Stimulated activated CD8-positive, alpha-beta memory T cell treated with anti-CD3 and anti-CD28 coated beads, Interleukin-12 subunit alpha, Interleukin-12 subunit beta, amount 100 ng/mL, for 24 hours (primary cell): ENCODE measurements at regions not wholly inside any gene's neighbourhood (a gene's known extent, or its start where the extent isn't known, plus 50 kb on each side); places are given as distances from the start of the nearest gene placed in this dataset.

Experiments
- DNase-seq: peaks from one replicate; pipeline ENCODE4 v3.0.0-alpha.2; 2020; ENCODE audit errors: extremely low read depth

- DNase-seq: no peak
Measured at GRCh38 chr9:118577121-118577520, 792.1 kb downstream of the BRINP1 start.

- DNase-seq: no peak
Measured at GRCh38 chr9:118578467-118578866, 790.8 kb downstream of the BRINP1 start.

GRCh38 chr9:118583414-118583813 lies 785.8 kb downstream of the BRINP1 start:
- no peak for DNase-seq

- no peak for DNase-seq
Measured at GRCh38 chr9:118586978-118587377, 782.3 kb downstream of the BRINP1 start.

- DNase-seq: no peak
Measured at GRCh38 chr9:118594428-118594827, 774.8 kb downstream of the BRINP1 start.

GRCh38 chr9:118595719-118596305 lies 773.4 kb downstream of the BRINP1 start:
- no peak for DNase-seq

- DNase-seq: no peak
Measured at GRCh38 chr9:118596374-118597015, 772.7 kb downstream of the BRINP1 start.

GRCh38 chr9:118606668-118607067 lies 762.6 kb downstream of the BRINP1 start:
- DNase-seq: no peak

GRCh38 chr9:118609355-118610044 lies 759.7 kb downstream of the BRINP1 start:
- no peak for DNase-seq

GRCh38 chr9:118612201-118612600 lies 757.0 kb downstream of the BRINP1 start:
- no peak for DNase-seq

GRCh38 chr9:118613996-118614395 lies 755.2 kb downstream of the BRINP1 start:
- DNase-seq: no peak

GRCh38 chr9:118618084-118618483 lies 751.2 kb downstream of the BRINP1 start:
- DNase-seq: no peak

- no peak for DNase-seq
Measured at GRCh38 chr9:118618849-118619248, 750.4 kb downstream of the BRINP1 start.

GRCh38 chr9:118624608-118625007 lies 744.6 kb downstream of the BRINP1 start:
- no peak for DNase-seq

- no peak for DNase-seq
Measured at GRCh38 chr9:118630079-118630478, 739.2 kb downstream of the BRINP1 start.

GRCh38 chr9:118630931-118631595 lies 738.2 kb downstream of the BRINP1 start:
- DNase-seq: no peak

- no peak for DNase-seq
Measured at GRCh38 chr9:118631956-118632355, 737.3 kb downstream of the BRINP1 start.

GRCh38 chr9:118635416-118635815 lies 733.8 kb downstream of the BRINP1 start:
- DNase-seq: no peak

GRCh38 chr9:118637681-118638080 lies 731.6 kb downstream of the BRINP1 start:
- no peak for DNase-seq

GRCh38 chr9:118640836-118641560 lies 728.2 kb downstream of the BRINP1 start:
- DNase-seq: no peak

GRCh38 chr9:118643118-118643517 lies 726.1 kb downstream of the BRINP1 start:
- no peak for DNase-seq

GRCh38 chr9:118644066-118644465 lies 725.2 kb downstream of the BRINP1 start:
- DNase-seq: no peak
